Sigmoid colon (tissue), 4 donors: ENCODE measurements at regions not wholly inside any gene's neighbourhood (a gene's known extent, or its start where the extent isn't known, plus 50 kb on each side); places are given as distances from the start of the nearest gene placed in this dataset.

Source experiments
- EP300 ChIP-seq, 4 donors: sonication (generic); formaldehyde crosslinking; IDR thresholded peaks; one replicate each; pipeline ENCODE4 v1.6.1; 2017; ENCODE audit warnings: antibody characterized with exemption in 4 of 4
- POLR2A ChIP-seq, 2 donors: fragments of 450-650 bp; IDR thresholded peaks; one replicate each; pipeline ENCODE4 v1.6.1; 2016; ENCODE audit warnings: antibody characterized with exemption in 2 of 2, mild to moderate bottlenecking in 2 of 2, moderate library complexity in 2 of 2
- POLR2AphosphoS5 ChIP-seq, 4 donors: sonication (generic); formaldehyde crosslinking; IDR thresholded peaks; one replicate each; pipeline ENCODE4 v1.6.1; 2017; ENCODE audit warnings: antibody characterized with exemption in 4 of 4
- TF ChIP-seq, protein P1 (sequence below), 4 experiments: fragments of 450-650 bp in 3 of 4; fragments of 200-600 bp in 1 of 4; IDR thresholded peaks; one replicate each; pipeline ENCODE4 v1.5.1; 2016 to 2019; ENCODE audit warnings: antibody characterized with exemption in 4 of 4, mild to moderate bottlenecking in 3 of 4, moderate library complexity in 2 of 4

DNA sequence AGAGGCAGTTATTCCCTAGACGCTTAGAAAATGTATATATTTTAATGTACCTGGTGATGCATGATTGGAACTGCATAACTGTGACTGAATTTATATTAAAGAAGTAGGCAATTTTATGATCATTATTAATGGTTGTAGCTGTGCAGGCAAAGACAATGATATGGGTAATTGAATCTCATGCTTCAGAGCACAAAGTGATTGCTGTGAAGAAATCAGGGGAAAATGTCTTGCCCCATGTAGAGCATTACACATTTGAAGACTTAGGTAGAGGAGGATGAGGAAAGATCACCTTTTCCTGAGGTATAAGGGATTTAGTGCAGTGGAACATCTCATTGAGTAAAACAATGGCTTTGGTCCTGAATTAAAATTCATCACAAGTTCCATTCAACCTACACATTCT is 246.8 kb upstream of the DCC start:
- TF ChIP-seq, protein P1, sequence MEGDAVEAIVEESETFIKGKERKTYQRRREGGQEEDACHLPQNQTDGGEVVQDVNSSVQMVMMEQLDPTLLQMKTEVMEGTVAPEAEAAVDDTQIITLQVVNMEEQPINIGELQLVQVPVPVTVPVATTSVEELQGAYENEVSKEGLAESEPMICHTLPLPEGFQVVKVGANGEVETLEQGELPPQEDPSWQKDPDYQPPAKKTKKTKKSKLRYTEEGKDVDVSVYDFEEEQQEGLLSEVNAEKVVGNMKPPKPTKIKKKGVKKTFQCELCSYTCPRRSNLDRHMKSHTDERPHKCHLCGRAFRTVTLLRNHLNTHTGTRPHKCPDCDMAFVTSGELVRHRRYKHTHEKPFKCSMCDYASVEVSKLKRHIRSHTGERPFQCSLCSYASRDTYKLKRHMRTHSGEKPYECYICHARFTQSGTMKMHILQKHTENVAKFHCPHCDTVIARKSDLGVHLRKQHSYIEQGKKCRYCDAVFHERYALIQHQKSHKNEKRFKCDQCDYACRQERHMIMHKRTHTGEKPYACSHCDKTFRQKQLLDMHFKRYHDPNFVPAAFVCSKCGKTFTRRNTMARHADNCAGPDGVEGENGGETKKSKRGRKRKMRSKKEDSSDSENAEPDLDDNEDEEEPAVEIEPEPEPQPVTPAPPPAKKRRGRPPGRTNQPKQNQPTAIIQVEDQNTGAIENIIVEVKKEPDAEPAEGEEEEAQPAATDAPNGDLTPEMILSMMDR (IDR thresholded peaks at IDR 0.05) = no peak
- TF ChIP-seq POLR2AphosphoS5 (IDR thresholded peaks at IDR 0.05) (no peak), POLR2A (IDR thresholded peaks at IDR 0.05) (no peak), EP300 (IDR thresholded peaks at IDR 0.05) (no peak)
